Amygdala (tissue), 56 donors: ENCODE measurements at regions not wholly inside any gene's neighbourhood (a gene's known extent, or its start where the extent isn't known, plus 50 kb on each side); places are given as distances from the start of the nearest gene placed in this dataset.
"Not testable (repeated sequence)": the region's sequence is repeated elsewhere in the genome, so short reads cannot be mapped to it uniquely, and the experiment has no call there.

Experiments used
- DNase-seq, 56 donors: peaks; one replicate each; lab custom pipeline; 2025; lab: John Stamatoyannopoulos, UW

GRCh38 chr4:98828801-98829200, 100.1 kb downstream of the EIF4E start:
- no peak for DNase-seq

- no peak for DNase-seq
Measured at GRCh38 chr4:98827661-98828060, 101.3 kb downstream of the EIF4E start.

- no peak for DNase-seq
Measured at GRCh38 chr4:98822144-98822543, 106.8 kb downstream of the EIF4E start.

- not testable (repeated sequence) for DNase-seq
Measured at GRCh38 chr4:98818116-98818515, 110.8 kb downstream of the EIF4E start.

GRCh38 chr4:98816816-98817215, 112.1 kb downstream of the EIF4E start:
- no peak for DNase-seq

- DNase-seq = no peak
Measured at GRCh38 chr4:98816386-98816785, 112.5 kb downstream of the EIF4E start.

GRCh38 chr4:98804403-98804802, 124.5 kb downstream of the EIF4E start:
- no peak for DNase-seq

GRCh38 chr4:98803251-98803650, 125.7 kb downstream of the EIF4E start:
- DNase-seq = no peak

- no peak for DNase-seq
Measured at GRCh38 chr4:98802770-98803198, 126.1 kb downstream of the EIF4E start.

- DNase-seq = peak in 29 of 56 donors; percentile 3 to 76 (median 30)
Measured at GRCh38 chr4:98801259-98801725, 127.6 kb downstream of the EIF4E start.

GRCh38 chr4:98796991-98797390, 131.9 kb downstream of the EIF4E start:
- DNase-seq = no peak

GRCh38 chr4:98794565-98795205, 134.2 kb downstream of the EIF4E start:
- peak in 11 of 56 donors; percentile 4 to 17 (median 10) for DNase-seq

GRCh38 chr4:98793658-98794057, 135.2 kb upstream of the TSPAN5 start:
- no peak for DNase-seq

GRCh38 chr4:98786866-98787265, 128.5 kb upstream of the TSPAN5 start:
- DNase-seq = no peak

- DNase-seq = no peak
Measured at GRCh38 chr4:98784947-98785706, 126.7 kb upstream of the TSPAN5 start.

- no peak for DNase-seq
Measured at GRCh38 chr4:98781641-98782357, 123.4 kb upstream of the TSPAN5 start.

GRCh38 chr4:98780926-98781325, 122.5 kb upstream of the TSPAN5 start:
- no peak for DNase-seq

GRCh38 chr4:98779088-98779487, 120.7 kb upstream of the TSPAN5 start:
- no peak for DNase-seq

- DNase-seq = no peak
Measured at GRCh38 chr4:98778206-98778605, 119.8 kb upstream of the TSPAN5 start.

- no peak for DNase-seq
Measured at GRCh38 chr4:98775672-98776071, 117.3 kb upstream of the TSPAN5 start.

GRCh38 chr4:98773638-98774037, 115.2 kb upstream of the TSPAN5 start:
- DNase-seq = no peak
